GM23248 (cell line): ENCODE measurements at regions not wholly inside any gene's neighbourhood (a gene's known extent, or its start where the extent isn't known, plus 50 kb on each side); places are given as distances from the start of the nearest gene placed in this dataset.

Source experiments
- EZH2 ChIP-seq: fragments of 200-600 bp; sonication (generic); IDR thresholded peaks from 2 replicates; pipeline ENCODE4 v1.6.1; 2018; ENCODE audit warnings: antibody characterized with exemption, mild to moderate bottlenecking; ENCODE audit not compliant: insufficient read depth, poor library complexity, severe bottlenecking
- EZH2phosphoT487 ChIP-seq: fragments of 200-600 bp; sonication (generic); IDR thresholded peaks from 2 replicates; pipeline ENCODE4 v1.6.1; 2018; ENCODE audit warnings: antibody characterized with exemption, moderate library complexity, mild to moderate bottlenecking, low read depth; ENCODE audit not compliant: insufficient read depth

DNA sequence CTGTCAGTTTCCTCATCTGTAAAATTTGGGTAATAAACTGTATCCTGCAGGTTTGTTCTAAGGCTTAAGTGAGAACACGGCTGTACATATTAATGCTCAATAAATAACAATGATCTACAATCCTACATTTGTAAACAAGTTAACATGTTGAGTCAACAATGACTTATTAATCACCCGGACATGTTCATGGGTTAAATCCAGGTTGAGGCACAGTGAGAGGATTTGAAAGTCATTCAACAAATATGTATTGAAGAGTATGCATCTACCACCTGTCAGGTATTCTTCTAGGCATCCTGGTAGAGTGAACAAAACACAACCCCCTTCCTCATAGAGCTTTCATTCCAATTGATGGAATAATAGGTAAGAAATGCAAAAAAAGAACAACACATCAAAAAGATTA, 554.7 kb upstream of the SLC35B3 start:
- TF ChIP-seq EZH2phosphoT487, result no peak
- TF ChIP-seq EZH2, result no peak
